ENCODE measurements at regions not wholly inside any gene's neighbourhood (a gene's known extent, or its start where the extent isn't known, plus 50 kb on each side); places are given as distances from the start of the nearest gene placed in this dataset.

DNA sequence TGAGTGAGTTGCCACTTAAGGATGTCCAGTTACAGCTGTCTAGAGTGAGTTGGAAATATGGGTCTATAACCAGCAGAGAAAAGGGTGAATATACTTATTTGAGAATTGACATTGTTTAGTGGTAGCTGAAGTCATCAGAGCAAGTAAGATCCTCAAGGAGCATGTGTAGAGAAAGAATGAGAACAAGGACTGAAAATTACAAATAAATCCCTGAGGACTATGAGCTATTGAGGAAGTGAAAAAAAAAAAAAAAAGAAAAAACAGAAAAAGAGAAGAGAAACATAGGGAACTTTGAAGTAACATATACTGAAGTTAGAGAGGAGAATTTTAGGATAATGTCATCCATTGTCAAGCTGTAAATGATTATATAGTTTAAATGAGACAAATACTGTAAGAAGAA, 134.0 kb upstream of the CCDC68 start:
- Histone ChIP-seq H3K27ac (ENCODE audit: low read length) (no peak overlapping the region), H3K9me3 (ENCODE audit: low read length) (no peaks in the 10 kb centered on the region), H3K27me3 (ENCODE audit: low read length) (no peaks in the 10 kb centered on the region), H3F3A (ENCODE audit: low read length, unreplicated experiment) (no peaks in the 10 kb centered on the region), H2AFZ (ENCODE audit: low read length) (no peak overlapping the region), H3K9me2 (replicated peaks; ENCODE audit: low read length) (no peaks in the 10 kb centered on the region), H3K9ac (ENCODE audit: low read length) (no peak overlapping the region), H3K79me2 (ENCODE audit: low read length) (no peaks in the 10 kb centered on the region), H3K4me3 (ENCODE audit: low read length) (no peak overlapping the region), H3K4me2 (ENCODE audit: low read length) (no peak overlapping the region), H4K20me1 (ENCODE audit: low read length) (no peaks in the 10 kb centered on the region), H3K36me3 (ENCODE audit: low read depth, low read length) (no peaks in the 10 kb centered on the region), H3K4me1 (ENCODE audit: insufficient read depth, low read length) (no peaks in the 10 kb centered on the region)
- ATAC-seq (no peak), DNase-seq (no peak)
- BruUV-seq (replicated peaks) = no TSS peak
- POLR2A ChIA-PET (ENCODE audit: unreplicated experiment) = no interaction called here
- intact Hi-C loops (cut with micrococcal nuclease) = loop anchor here (10.0 kb wide), 1 partner anchor 232 kb away; no protein-coding TSS in a partner anchor
- no peak for TF ChIP-seq EZH2 (IDR thresholded peaks at IDR 0.05; ENCODE audit: low read length, unreplicated experiment)
- TF ChIP-seq, protein P1, sequence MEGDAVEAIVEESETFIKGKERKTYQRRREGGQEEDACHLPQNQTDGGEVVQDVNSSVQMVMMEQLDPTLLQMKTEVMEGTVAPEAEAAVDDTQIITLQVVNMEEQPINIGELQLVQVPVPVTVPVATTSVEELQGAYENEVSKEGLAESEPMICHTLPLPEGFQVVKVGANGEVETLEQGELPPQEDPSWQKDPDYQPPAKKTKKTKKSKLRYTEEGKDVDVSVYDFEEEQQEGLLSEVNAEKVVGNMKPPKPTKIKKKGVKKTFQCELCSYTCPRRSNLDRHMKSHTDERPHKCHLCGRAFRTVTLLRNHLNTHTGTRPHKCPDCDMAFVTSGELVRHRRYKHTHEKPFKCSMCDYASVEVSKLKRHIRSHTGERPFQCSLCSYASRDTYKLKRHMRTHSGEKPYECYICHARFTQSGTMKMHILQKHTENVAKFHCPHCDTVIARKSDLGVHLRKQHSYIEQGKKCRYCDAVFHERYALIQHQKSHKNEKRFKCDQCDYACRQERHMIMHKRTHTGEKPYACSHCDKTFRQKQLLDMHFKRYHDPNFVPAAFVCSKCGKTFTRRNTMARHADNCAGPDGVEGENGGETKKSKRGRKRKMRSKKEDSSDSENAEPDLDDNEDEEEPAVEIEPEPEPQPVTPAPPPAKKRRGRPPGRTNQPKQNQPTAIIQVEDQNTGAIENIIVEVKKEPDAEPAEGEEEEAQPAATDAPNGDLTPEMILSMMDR (conservative IDR thresholded peaks at IDR 0.05; ENCODE audit: low read depth, low read length) = no peak
- no peak for TF ChIP-seq EZH2phosphoT487 (IDR thresholded peaks at IDR 0.05; ENCODE audit: borderline replicate concordance, low read length)
- CTCF ChIA-PET = no interaction called here

DNA sequence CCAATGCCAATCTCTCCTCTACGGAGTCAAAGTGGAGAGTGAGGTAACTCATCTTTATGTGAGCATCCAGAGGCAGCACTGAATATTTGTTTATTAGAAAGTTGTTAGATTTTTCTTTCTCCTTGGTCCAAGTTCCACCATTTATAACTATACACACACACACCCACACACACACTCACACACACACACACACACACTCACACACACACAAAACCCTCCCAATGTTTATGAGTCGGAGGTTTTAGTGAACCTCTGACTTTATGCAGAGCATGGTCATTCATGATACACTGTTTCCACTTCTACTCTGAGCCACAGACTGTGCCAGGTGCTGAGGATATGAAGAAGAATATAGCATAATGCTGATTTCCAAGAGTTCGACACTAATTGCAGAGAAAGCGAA, 132.9 kb upstream of the CCDC68 start:
- Histone ChIP-seq H3K4me1 (ENCODE audit: insufficient read depth, low read length) (no peaks in the 10 kb centered on the region), H3K9me2 (replicated peaks; ENCODE audit: low read length) (no peaks in the 10 kb centered on the region), H3K4me2 (ENCODE audit: low read length) (no peak overlapping the region), H2AFZ (ENCODE audit: low read length) (no peak overlapping the region), H3K27me3 (ENCODE audit: low read length) (no peaks in the 10 kb centered on the region), H3K9me3 (ENCODE audit: low read length) (no peaks in the 10 kb centered on the region), H3K9ac (ENCODE audit: low read length) (no peak overlapping the region), H3K27ac (ENCODE audit: low read length) (no peak overlapping the region), H3K36me3 (ENCODE audit: low read depth, low read length) (no peaks in the 10 kb centered on the region), H4K20me1 (ENCODE audit: low read length) (no peaks in the 10 kb centered on the region), H3F3A (ENCODE audit: low read length, unreplicated experiment) (no peaks in the 10 kb centered on the region), H3K4me3 (ENCODE audit: low read length) (no peak overlapping the region), H3K79me2 (ENCODE audit: low read length) (no peaks in the 10 kb centered on the region)
- intact Hi-C loops (cut with micrococcal nuclease) = loop anchor here (10.0 kb wide), 1 partner anchor 233 kb away; no protein-coding TSS in a partner anchor
- ATAC-seq (no peak), DNase-seq (no peak)
- ChIA-PET CTCF (no interaction called here), POLR2A (ENCODE audit: unreplicated experiment) (no interaction called here)
- TF ChIP-seq EZH2 (IDR thresholded peaks at IDR 0.05; ENCODE audit: low read length, unreplicated experiment) = no peak
- TF ChIP-seq, protein P1 (conservative IDR thresholded peaks at IDR 0.05; ENCODE audit: low read depth, low read length) = no peak
- no peak for TF ChIP-seq EZH2phosphoT487 (IDR thresholded peaks at IDR 0.05; ENCODE audit: borderline replicate concordance, low read length)
- no TSS peak for BruUV-seq (replicated peaks)

DNA sequence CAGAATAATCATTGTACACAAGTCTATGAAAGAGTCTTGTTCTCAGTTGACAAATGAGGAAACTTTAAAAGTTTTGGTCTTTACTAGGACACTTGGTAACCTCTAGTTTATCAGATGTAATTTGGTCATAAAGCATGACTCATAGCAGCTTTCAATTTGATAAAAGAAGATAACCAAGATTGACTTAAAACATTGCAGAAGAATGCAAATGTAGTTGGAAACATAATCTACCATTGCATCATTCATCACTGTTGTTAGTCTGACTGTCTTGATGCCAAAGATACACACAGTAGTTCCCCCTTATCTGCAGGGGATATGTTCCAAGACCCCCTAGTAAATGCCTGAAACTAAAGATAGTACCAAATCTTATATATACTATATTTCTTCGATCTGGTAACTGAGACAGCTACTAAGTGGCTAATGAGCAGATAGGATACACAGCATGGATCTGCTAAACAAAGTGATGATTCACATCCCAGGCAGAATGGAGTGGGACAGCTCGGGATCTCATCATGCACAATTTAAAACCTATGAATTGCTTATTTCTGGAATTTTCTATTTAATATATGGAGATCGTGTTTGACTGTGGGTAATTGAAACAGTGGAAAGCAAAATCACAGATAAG, 131.4 kb upstream of the CCDC68 start:
- no peaks in the 10 kb centered on the region for H3K27me3 ChIP-seq (ENCODE audit: low read length)
- ChIA-PET POLR2A (ENCODE audit: unreplicated experiment) (no interaction called here), CTCF (no interaction called here)
- no peaks in the 10 kb centered on the region for H3K79me2 ChIP-seq (ENCODE audit: low read length)
- BruUV-seq (replicated peaks) = no TSS peak
- H2AFZ ChIP-seq (ENCODE audit: low read length) = no peak overlapping the region
- no peaks in the 10 kb centered on the region for H4K20me1 ChIP-seq (ENCODE audit: low read length)
- H3F3A ChIP-seq (ENCODE audit: low read length, unreplicated experiment) = no peaks in the 10 kb centered on the region
- H3K9ac ChIP-seq (ENCODE audit: low read length) = no peak overlapping the region
- no peaks in the 10 kb centered on the region for H3K36me3 ChIP-seq (ENCODE audit: low read depth, low read length)
- ATAC-seq = no peak
- peak; percentile 8 for DNase-seq
- TF ChIP-seq EZH2 (IDR thresholded peaks at IDR 0.05; ENCODE audit: low read length, unreplicated experiment) (no peak), EZH2phosphoT487 (IDR thresholded peaks at IDR 0.05; ENCODE audit: borderline replicate concordance, low read length) (no peak)
- TF ChIP-seq, protein P1 (conservative IDR thresholded peaks at IDR 0.05; ENCODE audit: low read depth, low read length) = no peak
- H3K9me3 ChIP-seq (ENCODE audit: low read length) = no peaks in the 10 kb centered on the region
- H3K4me3 ChIP-seq (ENCODE audit: low read length) = no peak overlapping the region
- H3K4me1 ChIP-seq (ENCODE audit: insufficient read depth, low read length) = no peaks in the 10 kb centered on the region
- no peak overlapping the region for H3K27ac ChIP-seq (ENCODE audit: low read length)
- no peak overlapping the region for H3K4me2 ChIP-seq (ENCODE audit: low read length)
- intact Hi-C loops (cut with micrococcal nuclease) = loop anchor here (10.0 kb wide), 1 partner anchor 234 kb away; no protein-coding TSS in a partner anchor
- H3K9me2 ChIP-seq (replicated peaks; ENCODE audit: low read length) = no peaks in the 10 kb centered on the region
